A549 (cell line): ENCODE measurements at regions not wholly inside any gene's neighbourhood (a gene's known extent, or its start where the extent isn't known, plus 50 kb on each side); places are given as distances from the start of the nearest gene placed in this dataset.
"Not testable (repeated sequence)": the region's sequence is repeated elsewhere in the genome, so short reads cannot be mapped to it uniquely, and the experiment has no call there.

Experiments used
- ATAC-seq, 2 experiments: fragments of 200-7000 bp in 1 of 2; fragments of >200 bp in 1 of 2; cut with Nextera tagmentation in 1 of 2; cut with Tn5 transposase in 1 of 2; 3 replicates each; pipeline versions ENCODE4 v1.8.0 to v1.9.1; 2018 to 2020; ENCODE audit warnings: mild to moderate bottlenecking in 1 of 2, moderate library complexity in 1 of 2
- CTCF ChIA-PET: fragments of 300-600 bp; sonication (Branson Sonifier 250); formaldehyde crosslinking; extraction: SDS; loops from one replicate; lab custom pipeline; 2021; ENCODE audit warnings: antibody characterized with exemption, inconsistent platforms; lab: Yijun Ruan, JAX
- POLR2A ChIA-PET: fragments of 350-600 bp; formaldehyde crosslinking; extraction: SDS; loops from one replicate; lab custom pipeline; 2021; ENCODE audit warnings: antibody characterized with exemption, inconsistent platforms; lab: Yijun Ruan, JAX
- DNase-seq, 2 experiments: peaks; one replicate each; pipeline versions ENCODE4 v3.0.0 to v3.0.0-alpha.2; 2011 to 2016; ENCODE audit warnings: low read depth in 1 of 2, low spot score in 1 of 2
- FAIRE-seq: peaks from 2 replicates; lab custom pipeline; 2011; peaks lifted over from hg19 to GRCh38; lab: Jason Lieb, UNC
- H3K27ac ChIP-seq, 2 experiments: fragments of >200 bp; sonication (Bioruptor Twin); formaldehyde crosslinking; 3 replicates each; pipeline ENCODE4 v1.5.1; 2016 to 2017
- H3K4me1 ChIP-seq: fragments of >200 bp; sonication (Bioruptor Twin); formaldehyde crosslinking; 3 replicates; pipeline ENCODE4 v1.6.1; 2016
- H3K4me2 ChIP-seq: fragments of >200 bp; sonication (Bioruptor Twin); formaldehyde crosslinking; 3 replicates; pipeline ENCODE4 v1.6.1; 2016
- H3K4me3 ChIP-seq: fragments of >200 bp; sonication (Bioruptor Twin); formaldehyde crosslinking; 3 replicates; pipeline ENCODE4 v1.5.1; 2016
- H3K9me3 ChIP-seq: fragments of >200 bp; sonication (Bioruptor Twin); formaldehyde crosslinking; 3 replicates; pipeline ENCODE4 v1.6.1; 2016
- CHD2 ChIP-seq: fragments of 150-350 bp; IDR thresholded peaks from 2 replicates; pipeline ENCODE4 v1.6.1; 2014; ENCODE audit warnings: low read length; ENCODE audit not compliant: partially characterized antibody
- CHD4 ChIP-seq: fragments of 200-600 bp; sonication (generic); IDR thresholded peaks from 2 replicates; pipeline ENCODE4 v1.6.1; 2016; ENCODE audit warnings: antibody characterized with exemption, mild to moderate bottlenecking, borderline replicate concordance
- EHF ChIP-seq: fragments of 250-450 bp; sonication (Bioruptor Pico); IDR thresholded peaks from 2 replicates; pipeline ENCODE4 v1.5.0; 2020; ENCODE audit warnings: mild to moderate bottlenecking
- FOXS1 ChIP-seq: fragments of 250-450 bp; sonication (Bioruptor Pico); IDR thresholded peaks from 2 replicates; pipeline ENCODE4 v1.5.0; 2020; ENCODE audit warnings: mild to moderate bottlenecking, moderate library complexity
- HOXB5 ChIP-seq: fragments of 250-450 bp; sonication (Bioruptor Pico); IDR thresholded peaks from 2 replicates; pipeline ENCODE4 v1.5.0; 2020; ENCODE audit warnings: mild to moderate bottlenecking, moderate library complexity
- NR3C1 ChIP-seq: fragments of >200 bp; sonication (Bioruptor Twin); formaldehyde crosslinking; IDR thresholded peaks from 3 replicates; pipeline ENCODE4 v1.6.1; 2017
- PHF8 ChIP-seq: fragments of 200-600 bp; sonication (generic); IDR thresholded peaks from 2 replicates; pipeline ENCODE4 v1.6.1; 2016; ENCODE audit warnings: low read depth, mild to moderate bottlenecking, antibody characterized with exemption, moderate library complexity, borderline replicate concordance
- REST ChIP-seq: fragments of 200-600 bp; sonication (generic); IDR thresholded peaks from 2 replicates; pipeline ENCODE4 v1.6.1; 2016; ENCODE audit warnings: antibody characterized with exemption, mild to moderate bottlenecking, moderate library complexity
- RNF2 ChIP-seq: fragments of 200-600 bp; sonication (generic); IDR thresholded peaks from 2 replicates; pipeline ENCODE4 v1.6.1; 2016; ENCODE audit warnings: low read depth, mild to moderate bottlenecking, antibody characterized with exemption, moderate library complexity, borderline replicate concordance
- SMC3 ChIP-seq: fragments of >200 bp; sonication (Bioruptor Twin); formaldehyde crosslinking; IDR thresholded peaks from 3 replicates; pipeline ENCODE4 v1.6.1; 2018; ENCODE audit warnings: inconsistent platforms
- TFCP2L1 ChIP-seq: fragments of 250-450 bp; sonication (Bioruptor Pico); IDR thresholded peaks from 2 replicates; pipeline ENCODE4 v1.5.0; 2021; ENCODE audit warnings: mild to moderate bottlenecking
- WGBS: methylation state at CpG from one replicate; pipeline ENCODE4 v1.1.6; 2017; ENCODE audit errors: missing lambda C conversion rate; 5-methylcytosine and 5-hydroxymethylcytosine counted together
- TF ChIP-seq, protein P1 (sequence below): fragments of >200 bp; sonication (Bioruptor Twin); formaldehyde crosslinking; IDR thresholded peaks from 3 replicates; pipeline ENCODE4 v1.6.1; 2016
- TF ChIP-seq, protein P2 (sequence below): IDR thresholded peaks from 2 replicates; pipeline ENCODE4 v1.6.1; 2012; ENCODE audit warnings: low read depth, borderline replicate concordance
- TF ChIP-seq, protein P3 (sequence below): IDR thresholded peaks from 2 replicates; pipeline ENCODE4 v1.6.1; 2012

- POLR2A ChIA-PET: no interaction called here
- no peak for FAIRE-seq
These were observed 73.8 kb upstream of the ECI2 start for GRCh38 chr6:4209196-4209595.

DNA sequence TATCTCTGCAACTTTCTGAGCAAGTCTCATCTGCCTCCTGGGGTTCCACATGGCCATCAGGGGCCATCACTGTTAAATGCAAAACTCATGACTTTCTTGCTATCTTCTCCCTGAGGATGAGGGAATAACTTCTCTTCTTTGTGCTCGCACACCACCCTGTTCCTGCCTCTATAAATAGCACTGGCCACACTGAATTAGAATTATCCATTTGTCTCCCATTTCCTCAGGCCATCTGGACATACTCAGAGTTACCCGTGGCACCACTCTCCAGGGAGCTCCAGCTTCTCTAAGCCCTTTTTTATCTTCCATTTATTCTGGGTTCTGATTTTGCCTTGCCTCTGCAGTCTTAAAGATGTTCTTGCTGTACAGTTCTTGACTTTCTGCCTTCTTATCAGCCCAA, 72.8 kb upstream of the ECI2 start:
- Histone ChIP-seq H3K27ac (no peak overlapping the region), H3K4me2 (no peak overlapping the region), H3K4me1 (no peaks in the 10 kb centered on the region), H3K4me3 (no peak overlapping the region), H3K9me3 (peaks cover 5% of the 10 kb centered on the region; the same call in 1 of the 3 replicates)
- CTCF ChIA-PET: no interaction called here
- DNase-seq: no peak
- WGBS: 63% methylated on average over 2 of the region's 2 CpGs
- FAIRE-seq: no peak
- TF ChIP-seq CHD4 (no peak), SMC3 (no peak), FOXS1 (CRISPR knock-in tag) (no peak), NR3C1 (no peak), EHF (no peak), RNF2 (no peak)
- TF ChIP-seq, protein P1, sequence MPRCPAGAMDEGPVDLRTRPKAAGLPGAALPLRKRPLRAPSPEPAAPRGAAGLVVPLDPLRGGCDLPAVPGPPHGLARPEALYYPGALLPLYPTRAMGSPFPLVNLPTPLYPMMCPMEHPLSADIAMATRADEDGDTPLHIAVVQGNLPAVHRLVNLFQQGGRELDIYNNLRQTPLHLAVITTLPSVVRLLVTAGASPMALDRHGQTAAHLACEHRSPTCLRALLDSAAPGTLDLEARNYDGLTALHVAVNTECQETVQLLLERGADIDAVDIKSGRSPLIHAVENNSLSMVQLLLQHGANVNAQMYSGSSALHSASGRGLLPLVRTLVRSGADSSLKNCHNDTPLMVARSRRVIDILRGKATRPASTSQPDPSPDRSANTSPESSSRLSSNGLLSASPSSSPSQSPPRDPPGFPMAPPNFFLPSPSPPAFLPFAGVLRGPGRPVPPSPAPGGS: no peak
- TF ChIP-seq, protein P2, sequence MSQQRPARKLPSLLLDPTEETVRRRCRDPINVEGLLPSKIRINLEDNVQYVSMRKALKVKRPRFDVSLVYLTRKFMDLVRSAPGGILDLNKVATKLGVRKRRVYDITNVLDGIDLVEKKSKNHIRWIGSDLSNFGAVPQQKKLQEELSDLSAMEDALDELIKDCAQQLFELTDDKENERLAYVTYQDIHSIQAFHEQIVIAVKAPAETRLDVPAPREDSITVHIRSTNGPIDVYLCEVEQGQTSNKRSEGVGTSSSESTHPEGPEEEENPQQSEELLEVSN: no peak
- TF ChIP-seq, protein P3, sequence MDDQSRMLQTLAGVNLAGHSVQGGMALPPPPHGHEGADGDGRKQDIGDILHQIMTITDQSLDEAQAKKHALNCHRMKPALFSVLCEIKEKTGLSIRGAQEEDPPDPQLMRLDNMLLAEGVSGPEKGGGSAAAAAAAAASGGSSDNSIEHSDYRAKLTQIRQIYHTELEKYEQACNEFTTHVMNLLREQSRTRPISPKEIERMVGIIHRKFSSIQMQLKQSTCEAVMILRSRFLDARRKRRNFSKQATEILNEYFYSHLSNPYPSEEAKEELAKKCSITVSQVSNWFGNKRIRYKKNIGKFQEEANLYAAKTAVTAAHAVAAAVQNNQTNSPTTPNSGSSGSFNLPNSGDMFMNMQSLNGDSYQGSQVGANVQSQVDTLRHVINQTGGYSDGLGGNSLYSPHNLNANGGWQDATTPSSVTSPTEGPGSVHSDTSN: no peak
- POLR2A ChIA-PET: no interaction called here
- no peak for ATAC-seq

More at GRCh38 chr6:4209196-4209595, 73.8 kb upstream of the ECI2 start:
- CTCF ChIA-PET: interaction anchor here (1.3 to 1.6 kb wide), 2 partner anchors 53 to 83 kb away, joined by 3 read pairs; no protein-coding TSS in a partner anchor
- 66% methylated on average over 2 of the region's 2 CpGs for WGBS
- Histone ChIP-seq H3K4me3 (no peak overlapping the region), H3K9me3 (peaks cover 16% of the 10 kb centered on the region), H3K27ac (no peak overlapping the region), H3K4me1 (no peaks in the 10 kb centered on the region), H3K4me2 (no peak overlapping the region)
- ATAC-seq (no peak), DNase-seq (no peak)
- TF ChIP-seq REST: no peak
- TF ChIP-seq PHF8: no peak
- no peak for TF ChIP-seq TFCP2L1 (CRISPR knock-in tag)
- TF ChIP-seq, protein P3: no peak
- TF ChIP-seq, protein P2: no peak
- TF ChIP-seq CHD2: no peak
- TF ChIP-seq HOXB5 (CRISPR knock-in tag): no peak

GRCh38 chr6:4203642-4204417, 68.5 kb upstream of the ECI2 start:
- CTCF ChIA-PET: interaction anchor here (1.3 kb wide), 1 partner anchor 14 kb away, joined by 3 read pairs; no protein-coding TSS in a partner anchor
- not testable (repeated sequence) for ATAC-seq

More at GRCh38 chr6:4203642-4204417, 68.5 kb upstream of the ECI2 start:
- H3K4me1 ChIP-seq, H3K27ac ChIP-seq, H3K4me3 ChIP-seq, POLR2A ChIA-PET, FAIRE-seq, H3K4me2 ChIP-seq, H3K9me3 ChIP-seq, DNase-seq: not testable (repeated sequence)
- 51% methylated on average over 14 of the region's 21 CpGs for WGBS
